HG03060 (cell line): ENCODE measurements at regions not wholly inside any gene's neighbourhood (a gene's known extent, or its start where the extent isn't known, plus 50 kb on each side); places are given as distances from the start of the nearest gene placed in this dataset.

ENCODE experiments used
- ATAC-seq: cut with Tn5 transposase; IDR thresholded peaks from one replicate; pipeline ENCODE4 v1.9.1; 2021; ENCODE audit warnings: low read depth, moderate number of reproducible peaks; ENCODE audit not compliant: unreplicated experiment

GRCh38 chr13:33454844-33455705 lies 169.5 kb upstream of the STARD13 start:
- no peak for ATAC-seq

GRCh38 chr13:33459702-33460101 lies 174.1 kb upstream of the STARD13 start:
- no peak for ATAC-seq

- no peak for ATAC-seq
These were observed 176.6 kb upstream of the STARD13 start for GRCh38 chr13:33462109-33462508.

GRCh38 chr13:33464345-33464744 lies 178.8 kb upstream of the STARD13 start:
- no peak for ATAC-seq

GRCh38 chr13:33466262-33466661 lies 180.7 kb upstream of the STARD13 start:
- ATAC-seq = no peak

- no peak for ATAC-seq
These were observed 182.0 kb upstream of the STARD13 start for GRCh38 chr13:33467556-33467955.

GRCh38 chr13:33471204-33471603 lies 185.6 kb upstream of the STARD13 start:
- ATAC-seq = no peak

GRCh38 chr13:33472446-33472845 lies 186.9 kb upstream of the STARD13 start:
- ATAC-seq = no peak

GRCh38 chr13:33479105-33479504 lies 193.6 kb upstream of the STARD13 start:
- no peak for ATAC-seq

- no peak for ATAC-seq
These were observed 195.0 kb upstream of the STARD13 start for GRCh38 chr13:33480561-33480960.

GRCh38 chr13:33483471-33483870 lies 197.9 kb upstream of the STARD13 start:
- no peak for ATAC-seq

GRCh38 chr13:33485247-33485646 lies 199.7 kb upstream of the STARD13 start:
- ATAC-seq = no peak

- no peak for ATAC-seq
These were observed 202.2 kb upstream of the STARD13 start for GRCh38 chr13:33487575-33488243.

GRCh38 chr13:33489563-33489962 lies 204.0 kb upstream of the STARD13 start:
- ATAC-seq = no peak

- no peak for ATAC-seq
These were observed 205.1 kb upstream of the STARD13 start for GRCh38 chr13:33490461-33491327.

- no peak for ATAC-seq
These were observed 208.3 kb upstream of the STARD13 start for GRCh38 chr13:33493672-33494365.

GRCh38 chr13:33494596-33495204 lies 209.1 kb upstream of the STARD13 start:
- no peak for ATAC-seq

- ATAC-seq = no peak
These were observed 210.8 kb upstream of the STARD13 start for GRCh38 chr13:33496336-33496735.

- no peak for ATAC-seq
These were observed 211.7 kb upstream of the STARD13 start for GRCh38 chr13:33497146-33497845.
